Adrenal gland (tissue), 5 donors: ENCODE measurements at regions not wholly inside any gene's neighbourhood (a gene's known extent, or its start where the extent isn't known, plus 50 kb on each side); places are given as distances from the start of the nearest gene placed in this dataset.

Experiments used
- POLR2A ChIP-seq, 2 donors: fragments of 450-650 bp; IDR thresholded peaks; one replicate each; pipeline ENCODE4 v1.6.1; 2017; ENCODE audit warnings: antibody characterized with exemption in 2 of 2, mild to moderate bottlenecking in 2 of 2, moderate library complexity in 1 of 2
- TF ChIP-seq, protein P1 (sequence below), 6 experiments: fragments of 450-650 bp in 4 of 6; fragments of 200-600 bp in 2 of 6; sonication (generic) in 1 of 6; IDR thresholded peaks; 1 replicate in 5 of 6; 2 replicates in 1 of 6; pipeline versions ENCODE4 v1.5.1 to v1.8.0; 2016 to 2021; ENCODE audit warnings: antibody characterized with exemption in 6 of 6, mild to moderate bottlenecking in 2 of 6, moderate library complexity in 1 of 6
- donor health status: DM: no; HTN: no; CAD: no.

DNA sequence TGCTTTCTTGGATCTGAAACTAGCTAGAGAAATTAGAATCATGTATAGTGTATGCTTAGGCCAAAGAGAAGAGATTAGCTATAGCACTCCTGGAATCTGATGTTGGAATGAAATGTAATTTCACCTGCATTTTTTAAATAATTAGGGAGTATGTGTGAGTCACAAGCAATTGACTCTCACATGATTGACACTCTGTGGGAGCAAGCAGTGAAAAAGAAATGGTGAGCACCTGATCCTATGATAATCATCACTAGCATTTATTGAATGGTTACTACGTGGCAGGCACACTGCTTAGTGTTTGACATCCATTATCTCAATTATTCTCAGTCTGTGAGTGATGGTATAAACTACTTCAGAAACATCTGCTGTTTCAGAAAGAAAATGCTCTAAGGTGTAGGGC is 176.6 kb downstream of the NRIP1 start:
- no peak for TF ChIP-seq POLR2A (IDR thresholded peaks at IDR 0.05)
- TF ChIP-seq, protein P1, sequence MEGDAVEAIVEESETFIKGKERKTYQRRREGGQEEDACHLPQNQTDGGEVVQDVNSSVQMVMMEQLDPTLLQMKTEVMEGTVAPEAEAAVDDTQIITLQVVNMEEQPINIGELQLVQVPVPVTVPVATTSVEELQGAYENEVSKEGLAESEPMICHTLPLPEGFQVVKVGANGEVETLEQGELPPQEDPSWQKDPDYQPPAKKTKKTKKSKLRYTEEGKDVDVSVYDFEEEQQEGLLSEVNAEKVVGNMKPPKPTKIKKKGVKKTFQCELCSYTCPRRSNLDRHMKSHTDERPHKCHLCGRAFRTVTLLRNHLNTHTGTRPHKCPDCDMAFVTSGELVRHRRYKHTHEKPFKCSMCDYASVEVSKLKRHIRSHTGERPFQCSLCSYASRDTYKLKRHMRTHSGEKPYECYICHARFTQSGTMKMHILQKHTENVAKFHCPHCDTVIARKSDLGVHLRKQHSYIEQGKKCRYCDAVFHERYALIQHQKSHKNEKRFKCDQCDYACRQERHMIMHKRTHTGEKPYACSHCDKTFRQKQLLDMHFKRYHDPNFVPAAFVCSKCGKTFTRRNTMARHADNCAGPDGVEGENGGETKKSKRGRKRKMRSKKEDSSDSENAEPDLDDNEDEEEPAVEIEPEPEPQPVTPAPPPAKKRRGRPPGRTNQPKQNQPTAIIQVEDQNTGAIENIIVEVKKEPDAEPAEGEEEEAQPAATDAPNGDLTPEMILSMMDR (IDR thresholded peaks at IDR 0.05) = no peak
